ENCODE measurements at regions not wholly inside any gene's neighbourhood (a gene's known extent, or its start where the extent isn't known, plus 50 kb on each side); places are given as distances from the start of the nearest gene placed in this dataset.

GRCh38 chr4:177099211-177099610 lies 210.5 kb upstream of the NEIL3 start:
- Histone ChIP-seq H3K4me3 (ENCODE audit: insufficient read depth, low read length) (no peak overlapping the region), H4K20me1 (ENCODE audit: insufficient read depth, low read length) (no peaks in the 10 kb centered on the region), H3K36me3 (ENCODE audit: insufficient read depth, low read length) (no peaks in the 10 kb centered on the region), H3K79me2 (ENCODE audit: insufficient read depth, low read length) (no peaks in the 10 kb centered on the region), H3K9me3 (ENCODE audit: low read depth, low read length) (no peaks in the 10 kb centered on the region), H3K27me3 (ENCODE audit: insufficient read depth, low read length) (no peaks in the 10 kb centered on the region), H3K4me2 (ENCODE audit: insufficient read depth, low read length) (no peak overlapping the region), H2AFZ (ENCODE audit: low read length) (no peak overlapping the region), H3K27ac (ENCODE audit: low read depth, low read length) (no peak overlapping the region), H3K4me1 (ENCODE audit: insufficient read depth, low read length) (no peaks in the 10 kb centered on the region)
- no peak for TF ChIP-seq CTCF (IDR thresholded peaks at IDR 0.05; ENCODE audit: extremely low read depth, low read depth, low read length)
- no peak for DNase-seq (ENCODE audit: insufficient read length, low spot score, missing footprints)

DNA sequence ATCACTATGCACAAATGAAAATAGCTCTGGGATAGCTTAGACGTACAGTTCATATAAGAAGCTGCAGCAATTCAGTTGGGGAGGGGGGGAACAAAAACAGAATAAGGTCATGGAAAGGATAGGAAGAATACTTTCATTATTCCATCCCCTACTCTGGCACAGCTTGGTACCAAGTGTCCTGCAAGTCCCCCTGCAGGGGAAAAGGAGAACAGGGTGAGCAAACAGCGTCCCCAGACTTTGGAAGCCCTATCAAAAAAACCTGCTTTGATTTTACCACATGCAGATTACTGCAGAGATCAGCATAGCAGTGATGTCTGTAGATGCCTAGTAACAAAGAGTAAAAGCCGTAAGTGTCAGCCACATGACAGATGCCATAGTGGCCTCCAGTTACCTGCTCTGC lies 209.4 kb upstream of the NEIL3 start:
- H3K27me3 ChIP-seq (ENCODE audit: insufficient read depth, low read length), result no peaks in the 10 kb centered on the region
- no peaks in the 10 kb centered on the region for H3K9me3 ChIP-seq (ENCODE audit: low read depth, low read length)
- H2AFZ ChIP-seq (ENCODE audit: low read length), result peak overlapping the region; percentile 14
- no peaks in the 10 kb centered on the region for H3K36me3 ChIP-seq (ENCODE audit: insufficient read depth, low read length)
- H3K79me2 ChIP-seq (ENCODE audit: insufficient read depth, low read length), result no peaks in the 10 kb centered on the region
- DNase-seq (ENCODE audit: insufficient read length, low spot score, missing footprints), result no peak
- no peaks in the 10 kb centered on the region for H4K20me1 ChIP-seq (ENCODE audit: insufficient read depth, low read length)
- no peak overlapping the region for H3K4me3 ChIP-seq (ENCODE audit: insufficient read depth, low read length)
- no peaks in the 10 kb centered on the region for H3K4me1 ChIP-seq (ENCODE audit: insufficient read depth, low read length)
- TF ChIP-seq CTCF (IDR thresholded peaks at IDR 0.05; ENCODE audit: extremely low read depth, low read depth, low read length), result no peak
- no peak overlapping the region for H3K4me2 ChIP-seq (ENCODE audit: insufficient read depth, low read length)
- no peak overlapping the region for H3K27ac ChIP-seq (ENCODE audit: low read depth, low read length)

- Histone ChIP-seq H2AFZ (ENCODE audit: low read length) (no peak overlapping the region), H3K27ac (ENCODE audit: low read depth, low read length) (no peak overlapping the region), H3K27me3 (ENCODE audit: insufficient read depth, low read length) (no peaks in the 10 kb centered on the region), H4K20me1 (ENCODE audit: insufficient read depth, low read length) (no peaks in the 10 kb centered on the region), H3K4me1 (ENCODE audit: insufficient read depth, low read length) (peaks cover 18% of the 10 kb centered on the region), H3K4me3 (ENCODE audit: insufficient read depth, low read length) (no peak overlapping the region), H3K79me2 (ENCODE audit: insufficient read depth, low read length) (no peaks in the 10 kb centered on the region), H3K9me3 (ENCODE audit: low read depth, low read length) (no peaks in the 10 kb centered on the region), H3K4me2 (ENCODE audit: insufficient read depth, low read length) (no peak overlapping the region), H3K36me3 (ENCODE audit: insufficient read depth, low read length) (no peaks in the 10 kb centered on the region)
- no peak for TF ChIP-seq CTCF (IDR thresholded peaks at IDR 0.05; ENCODE audit: extremely low read depth, low read depth, low read length)
- DNase-seq (ENCODE audit: insufficient read length, low spot score, missing footprints), result no peak
Measured at GRCh38 chr4:177103619-177104018, 206.1 kb upstream of the NEIL3 start.

DNA sequence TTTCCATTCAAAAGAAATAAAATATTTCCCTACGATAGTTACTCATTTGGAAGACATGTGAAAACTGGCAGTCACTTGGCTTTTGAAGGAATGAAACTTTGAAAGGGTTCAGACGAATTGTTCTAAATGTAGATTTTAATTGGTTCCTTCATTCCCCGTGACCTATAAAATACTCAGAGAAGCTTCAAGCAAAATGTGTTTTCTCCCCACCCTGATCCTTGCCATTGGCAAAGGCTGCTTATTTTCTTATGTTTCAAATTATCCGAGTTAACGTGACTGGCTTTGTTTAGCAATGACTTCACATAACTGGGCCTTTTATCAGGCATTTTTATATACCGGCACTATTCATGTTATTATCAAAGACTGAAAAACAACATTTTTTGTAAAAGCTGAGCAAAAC lies 204.1 kb upstream of the NEIL3 start:
- H3K27me3 ChIP-seq (ENCODE audit: insufficient read depth, low read length), result no peaks in the 10 kb centered on the region

More for the DNA sequence above, 204.1 kb upstream of the NEIL3 start:
- H2AFZ ChIP-seq (ENCODE audit: low read length), result no peak overlapping the region
- H3K27ac ChIP-seq (ENCODE audit: low read depth, low read length), result no peak overlapping the region
- no peaks in the 10 kb centered on the region for H3K79me2 ChIP-seq (ENCODE audit: insufficient read depth, low read length)
- DNase-seq (ENCODE audit: insufficient read length, low spot score, missing footprints), result no peak
- peaks cover 30% of the 10 kb centered on the region for H3K4me1 ChIP-seq (ENCODE audit: insufficient read depth, low read length)
- H3K36me3 ChIP-seq (ENCODE audit: insufficient read depth, low read length), result no peaks in the 10 kb centered on the region
- H3K4me3 ChIP-seq (ENCODE audit: insufficient read depth, low read length), result no peak overlapping the region
- H3K9me3 ChIP-seq (ENCODE audit: low read depth, low read length), result no peaks in the 10 kb centered on the region
- no peak overlapping the region for H3K4me2 ChIP-seq (ENCODE audit: insufficient read depth, low read length)
- TF ChIP-seq CTCF (IDR thresholded peaks at IDR 0.05; ENCODE audit: extremely low read depth, low read depth, low read length), result no peak
- H4K20me1 ChIP-seq (ENCODE audit: insufficient read depth, low read length), result no peaks in the 10 kb centered on the region
